Large intestine (tissue), 3 donors: ENCODE measurements at regions not wholly inside any gene's neighbourhood (a gene's known extent, or its start where the extent isn't known, plus 50 kb on each side); places are given as distances from the start of the nearest gene placed in this dataset.
A peak's percentile ranks its signal among the peaks of the same experiment; 100 is the strongest.
"Not testable (repeated sequence)": the region's sequence is repeated elsewhere in the genome, so short reads cannot be mapped to it uniquely, and the experiment has no call there.

Source experiments
- DNase-seq, 2 donors: peaks; one replicate each; pipeline versions ENCODE4 v3.0.0 to v3.0.0-alpha.2; 2013
- H3K27ac ChIP-seq: one replicate; pipeline ENCODE4 v1.5.1; 2013; ENCODE audit warnings: low read length
- H3K27me3 ChIP-seq: 2 replicates; pipeline ENCODE4 v1.6.1; 2013; ENCODE audit warnings: low read length; ENCODE audit not compliant: control insufficient read depth, insufficient read depth
- H3K36me3 ChIP-seq: 2 replicates; pipeline ENCODE4 v1.6.1; 2013; ENCODE audit warnings: low read length; ENCODE audit not compliant: control insufficient read depth, insufficient read depth
- H3K4me1 ChIP-seq: one replicate; pipeline ENCODE4 v1.6.1; 2013; ENCODE audit warnings: low read length; ENCODE audit not compliant: control insufficient read depth, insufficient read depth
- H3K4me3 ChIP-seq: one replicate; pipeline ENCODE4 v1.5.1; 2013; ENCODE audit warnings: low read length
- H3K9me3 ChIP-seq: one replicate; pipeline ENCODE4 v1.6.1; 2013; ENCODE audit warnings: mild to moderate bottlenecking, low read depth, low read length, moderate library complexity; ENCODE audit not compliant: control insufficient read depth
- WGBS: methylation state at CpG from one replicate; pipeline ENCODE4 v1.1.5; 2013; ENCODE audit warnings: low lambda C conversion rate; ENCODE audit not compliant: insufficient coverage; 5-methylcytosine and 5-hydroxymethylcytosine counted together

DNA sequence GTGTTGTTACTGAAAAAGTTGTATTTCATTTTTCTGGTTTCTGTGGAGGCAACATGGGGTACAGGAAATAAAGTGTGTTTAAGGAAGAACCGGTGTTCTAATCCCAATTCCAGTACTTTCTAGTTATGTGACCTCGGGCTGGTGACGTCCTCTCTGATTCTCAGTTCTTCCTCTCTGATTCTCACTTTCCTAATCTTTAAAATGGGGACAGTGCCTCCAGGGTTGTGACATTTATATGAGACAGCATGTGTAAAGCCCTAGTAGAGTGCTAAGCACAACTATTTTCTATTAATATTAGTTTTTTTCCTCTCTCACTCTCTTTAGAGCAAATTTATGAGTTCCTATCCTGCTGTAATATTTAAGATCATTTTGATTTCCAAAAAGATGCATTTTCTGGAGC lies 50.9 kb upstream of the PTPDC1 start:
- 100% methylated on average over 1 of the region's 3 CpGs for WGBS
- H3K4me3 ChIP-seq = no peak overlapping the region
- DNase-seq = no peak
- H3K4me1 ChIP-seq = peaks cover 2% of the 10 kb centered on the region
- H3K9me3 ChIP-seq = no peaks in the 10 kb centered on the region
- no peaks in the 10 kb centered on the region for H3K36me3 ChIP-seq
- no peaks in the 10 kb centered on the region for H3K27me3 ChIP-seq
- no peak overlapping the region for H3K27ac ChIP-seq

GRCh38 chr9:94031946-94032345 lies 52.3 kb upstream of the PTPDC1 start:
- WGBS = no CpG with 5 or more reads among the region's 3 CpGs
- Histone ChIP-seq H3K9me3 (no peaks in the 10 kb centered on the region), H3K4me1 (peaks cover 2% of the 10 kb centered on the region), H3K27ac (no peak overlapping the region), H3K27me3 (no peaks in the 10 kb centered on the region), H3K4me3 (no peak overlapping the region), H3K36me3 (no peaks in the 10 kb centered on the region)
- DNase-seq = no peak

DNA sequence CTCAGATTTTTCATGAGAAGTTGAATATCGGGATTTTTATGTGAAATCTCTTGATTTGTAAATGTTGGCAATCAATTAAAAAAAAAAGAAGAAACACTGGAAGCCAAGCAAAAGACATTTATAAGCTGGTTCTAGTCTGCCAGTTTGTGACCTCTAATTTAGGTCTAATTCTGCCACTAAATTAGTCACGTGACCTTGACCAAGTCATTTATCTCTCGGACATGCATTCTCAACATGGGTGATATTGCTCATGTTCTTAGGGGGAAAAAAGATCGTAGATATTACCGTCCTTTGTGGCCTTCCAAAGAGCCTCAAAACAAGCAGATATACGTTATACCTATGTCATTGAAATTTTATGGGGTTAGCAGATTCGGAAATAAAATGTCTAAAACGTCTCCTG lies 52.9 kb upstream of the PTPDC1 start:
- H3K27ac ChIP-seq = no peak overlapping the region
- no peaks in the 10 kb centered on the region for H3K36me3 ChIP-seq
- peaks cover 2% of the 10 kb centered on the region for H3K4me1 ChIP-seq
- DNase-seq = no peak
- H3K9me3 ChIP-seq = no peaks in the 10 kb centered on the region
- H3K27me3 ChIP-seq = no peaks in the 10 kb centered on the region
- H3K4me3 ChIP-seq = peak overlapping the region; percentile 83
- WGBS = 78% methylated on average over 5 of the region's 8 CpGs

GRCh38 chr9:94030318-94031179 lies 53.7 kb upstream of the PTPDC1 start:
- Histone ChIP-seq H3K9me3 (peaks cover 3% of the 10 kb centered on the region), H3K27ac (peak overlapping the region; percentile 62), H3K36me3 (no peaks in the 10 kb centered on the region), H3K4me1 (peaks cover 2% of the 10 kb centered on the region), H3K27me3 (no peaks in the 10 kb centered on the region), H3K4me3 (peak overlapping the region; percentile 83)
- WGBS = no CpG with 5 or more reads among the region's 97 CpGs
- DNase-seq = peak; percentile 86 to 93

DNA sequence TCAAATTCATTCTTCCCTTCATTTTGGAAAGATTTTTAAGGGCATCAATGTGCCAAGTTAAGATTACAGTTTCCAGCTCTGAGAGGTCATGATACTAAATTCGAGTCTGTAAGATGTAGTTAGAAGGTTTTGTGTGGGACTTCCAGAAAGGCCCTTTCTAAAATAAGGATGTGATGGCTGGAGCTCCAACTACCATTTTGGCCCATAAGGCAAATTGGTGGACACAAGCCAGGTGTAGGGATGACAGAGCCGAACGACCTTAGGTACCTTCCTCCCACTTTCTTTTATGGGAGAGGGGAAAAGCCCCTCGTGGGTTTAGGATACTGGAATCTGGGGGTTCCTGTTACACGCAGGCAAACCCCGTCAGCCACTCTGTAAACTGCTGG lies 54.3 kb upstream of the PTPDC1 start:
- DNase-seq = no peak
- Histone ChIP-seq H3K4me1 (peaks cover 2% of the 10 kb centered on the region), H3K27me3 (no peaks in the 10 kb centered on the region), H3K4me3 (peak overlapping the region; percentile 83), H3K36me3 (no peaks in the 10 kb centered on the region), H3K27ac (peak overlapping the region; percentile 62), H3K9me3 (peaks cover 3% of the 10 kb centered on the region)
- no CpG with 5 or more reads among the region's 6 CpGs for WGBS

DNA sequence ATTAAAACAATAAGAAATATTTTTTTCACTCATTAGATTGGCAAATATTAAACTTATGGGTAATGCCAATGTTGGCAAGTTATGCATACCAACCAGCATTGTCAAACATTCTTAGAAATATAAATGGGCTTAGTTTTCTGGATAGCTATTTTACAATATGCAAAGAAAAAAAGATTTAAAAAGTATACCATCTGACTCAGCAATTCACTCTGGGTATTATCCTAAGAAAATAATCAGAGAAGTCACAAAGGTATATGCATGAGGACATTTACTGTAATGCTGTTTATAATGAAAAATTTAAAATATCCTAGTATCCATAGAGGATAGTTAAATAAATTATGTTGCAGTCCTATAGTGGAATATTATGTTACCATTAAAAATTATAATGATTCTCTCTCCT lies 57.4 kb upstream of the PTPDC1 start:
- Histone ChIP-seq H3K4me1 (peaks cover 2% of the 10 kb centered on the region), H3K27me3 (no peaks in the 10 kb centered on the region), H3K4me3 (no peak overlapping the region), H3K9me3 (peaks cover 3% of the 10 kb centered on the region), H3K27ac (no peak overlapping the region), H3K36me3 (no peaks in the 10 kb centered on the region)
- DNase-seq = no peak

- not testable (repeated sequence) for H3K27ac ChIP-seq, H3K36me3 ChIP-seq, H3K9me3 ChIP-seq, H3K27me3 ChIP-seq, H3K4me3 ChIP-seq, DNase-seq, H3K4me1 ChIP-seq
These were observed 61.8 kb upstream of the PTPDC1 start for GRCh38 chr9:94022476-94022875.

DNA sequence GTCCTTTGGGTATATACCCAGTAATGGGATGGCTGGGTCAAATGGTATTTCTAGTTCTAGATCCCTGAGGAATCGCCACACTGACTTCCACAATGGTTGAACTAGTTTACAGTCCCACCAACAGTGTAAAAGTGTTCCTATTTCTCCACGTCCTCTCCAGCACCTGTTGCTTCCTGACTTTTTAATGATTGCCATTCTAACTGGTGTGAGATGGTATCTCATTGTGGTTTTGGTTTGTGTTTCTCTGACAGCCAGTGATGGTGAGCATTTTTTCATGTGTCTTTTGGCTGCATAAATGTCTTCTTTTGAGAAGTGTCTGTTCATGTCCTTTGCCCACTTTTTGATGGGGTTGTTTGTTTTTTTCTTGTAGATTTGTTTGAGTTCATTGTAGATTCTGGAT lies 63.4 kb upstream of the PTPDC1 start:
- not testable (repeated sequence) for H3K27me3 ChIP-seq, H3K36me3 ChIP-seq, H3K4me3 ChIP-seq, H3K4me1 ChIP-seq, H3K9me3 ChIP-seq, H3K27ac ChIP-seq, DNase-seq
- WGBS = no CpG with 5 or more reads among the region's 2 CpGs

GRCh38 chr9:94018628-94019027 lies 63.5 kb upstream of the BARX1 start:
- Histone ChIP-seq H3K27me3 (no peaks in the 10 kb centered on the region), H3K4me3 (no peak overlapping the region), H3K27ac (no peak overlapping the region), H3K9me3 (no peaks in the 10 kb centered on the region), H3K4me1 (no peaks in the 10 kb centered on the region), H3K36me3 (no peaks in the 10 kb centered on the region)
- WGBS = no CpG with 5 or more reads among the region's 2 CpGs
- no peak for DNase-seq

DNA sequence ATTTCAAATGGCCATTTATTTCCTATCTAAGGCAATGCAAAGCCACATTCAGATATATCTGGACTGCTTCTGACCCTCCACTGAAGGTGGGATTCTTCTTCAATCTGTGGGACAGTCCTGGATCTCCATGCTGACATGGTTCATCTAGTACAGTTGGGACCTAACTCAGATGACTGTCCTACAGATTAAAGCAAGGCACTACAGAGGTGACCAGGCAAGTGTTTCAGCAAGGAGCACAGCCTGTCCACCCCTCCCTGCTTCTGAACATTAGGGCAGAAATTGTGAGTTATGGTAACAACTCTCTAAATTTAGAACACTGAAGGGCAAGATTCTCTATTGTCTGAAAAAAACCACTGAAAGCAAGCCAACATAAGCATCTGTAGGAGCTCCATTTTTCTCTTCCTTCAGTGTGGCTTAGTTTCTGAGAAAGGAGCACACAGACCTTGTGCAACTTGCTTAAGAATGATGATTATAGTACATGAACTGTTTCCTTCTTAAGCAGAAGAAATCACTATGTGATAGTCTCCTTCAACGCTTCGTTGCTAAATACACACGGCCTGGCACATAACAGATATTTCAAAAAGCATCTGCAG lies 62.9 kb upstream of the BARX1 start:
- Histone ChIP-seq H3K27ac (no peak overlapping the region), H3K9me3 (no peaks in the 10 kb centered on the region), H3K36me3 (no peaks in the 10 kb centered on the region), H3K4me3 (no peak overlapping the region), H3K27me3 (no peaks in the 10 kb centered on the region), H3K4me1 (no peaks in the 10 kb centered on the region)
- DNase-seq = no peak
- WGBS = no CpG with 5 or more reads among the region's 3 CpGs

GRCh38 chr9:94016744-94017143 lies 61.6 kb upstream of the BARX1 start:
- Histone ChIP-seq H3K27me3 (no peaks in the 10 kb centered on the region), H3K4me3 (no peak overlapping the region), H3K4me1 (no peaks in the 10 kb centered on the region), H3K27ac (no peak overlapping the region), H3K36me3 (no peaks in the 10 kb centered on the region), H3K9me3 (no peaks in the 10 kb centered on the region)
- DNase-seq = no peak
- no CpG with 5 or more reads among the region's 3 CpGs for WGBS
